GM23338 (cell line): ENCODE measurements at regions not wholly inside any gene's neighbourhood (a gene's known extent, or its start where the extent isn't known, plus 50 kb on each side); places are given as distances from the start of the nearest gene placed in this dataset.
A peak's percentile ranks its signal among the peaks of the same experiment; 100 is the strongest.

Experiments
- ATAC-seq: fragments of 200-7000 bp; cut with Tn5 transposase; 3 replicates; pipeline ENCODE4 v1.9.1; 2020
- DNase-seq: peaks from one replicate; pipeline ENCODE4 v3.0.0-alpha.2; 2015; ENCODE audit warnings: low spot score
- H2AFZ ChIP-seq: fragments of 200-600 bp; sonication (generic); 2 replicates; pipeline ENCODE4 v1.8.0; 2016; ENCODE audit warnings: antibody characterized with exemption, mild to moderate bottlenecking, moderate library complexity
- H3F3A ChIP-seq: fragments of 200-600 bp; sonication (generic); replicated peaks from 2 replicates; pipeline ENCODE4 v1.8.0; 2017; ENCODE audit warnings: antibody characterized with exemption, mixed run types, low read depth
- H3K27ac ChIP-seq: fragments of 200-600 bp; sonication (generic); 2 replicates; pipeline ENCODE4 v1.6.1; 2016; ENCODE audit warnings: low read depth
- H3K27me3 ChIP-seq: fragments of 200-600 bp; sonication (generic); 2 replicates; pipeline ENCODE4 v1.8.0; 2016; ENCODE audit warnings: mild to moderate bottlenecking, mixed run types, moderate library complexity; ENCODE audit not compliant: insufficient read depth
- H3K36me3 ChIP-seq: fragments of 200-600 bp; sonication (generic); 2 replicates; pipeline ENCODE4 v1.8.0; 2016; ENCODE audit warnings: mild to moderate bottlenecking; ENCODE audit not compliant: insufficient read depth
- H3K4me1 ChIP-seq: fragments of 200-600 bp; sonication (generic); 2 replicates; pipeline ENCODE4 v1.8.0; 2016; ENCODE audit warnings: mild to moderate bottlenecking, moderate library complexity; ENCODE audit not compliant: insufficient read depth
- H3K4me2 ChIP-seq: fragments of 200-600 bp; sonication (generic); 2 replicates; pipeline ENCODE4 v1.7.1; 2017; ENCODE audit warnings: mixed run types
- H3K4me3 ChIP-seq: fragments of 200-600 bp; sonication (generic); 2 replicates; pipeline ENCODE4 v1.6.1; 2016; ENCODE audit warnings: mixed run types
- H3K79me2 ChIP-seq: fragments of 200-600 bp; sonication (generic); replicated peaks from 2 replicates; pipeline ENCODE4 v1.8.0; 2017; ENCODE audit warnings: mild to moderate bottlenecking; ENCODE audit not compliant: insufficient read depth
- H3K9me2 ChIP-seq: fragments of 200-600 bp; sonication (generic); 2 replicates; pipeline ENCODE4 v1.8.0; 2017; ENCODE audit not compliant: insufficient read depth
- H4K20me1 ChIP-seq: fragments of 200-600 bp; sonication (generic); replicated peaks from 2 replicates; pipeline ENCODE4 v1.8.0; 2017; ENCODE audit warnings: mild to moderate bottlenecking; ENCODE audit not compliant: insufficient read depth
- H3K27ac Mint-ChIP-seq: 2 replicates; pipeline ENCODE4 v1.8.0; 2020; ENCODE audit warnings: inconsistent platforms, mild to moderate bottlenecking, moderate library complexity, mixed read lengths
- H3K27me3 Mint-ChIP-seq: 3 replicates; pipeline ENCODE4 v1.8.0; 2022; ENCODE audit warnings: low read depth, mild to moderate bottlenecking, moderate library complexity, mixed read lengths, inconsistent platforms; ENCODE audit not compliant: insufficient read depth, poor library complexity
- H3K36me3 Mint-ChIP-seq: 3 replicates; pipeline ENCODE4 v1.8.0; 2021; ENCODE audit warnings: low read depth, mild to moderate bottlenecking, inconsistent platforms, moderate library complexity, mixed read lengths
- H3K4me1 Mint-ChIP-seq: 3 replicates; pipeline ENCODE4 v1.8.0; 2020; ENCODE audit warnings: mild to moderate bottlenecking, inconsistent platforms, mixed read lengths
- H3K4me3 Mint-ChIP-seq: 3 replicates; pipeline ENCODE4 v1.8.0; 2021; ENCODE audit warnings: moderate library complexity, mild to moderate bottlenecking, inconsistent platforms, mixed read lengths
- H3K9me3 Mint-ChIP-seq: 3 replicates; pipeline ENCODE4 v1.8.0; 2020; ENCODE audit warnings: moderate library complexity, mild to moderate bottlenecking, inconsistent platforms, mixed read lengths
- CREB1 ChIP-seq: fragments of 250-450 bp; sonication (Bioruptor Pico); IDR thresholded peaks from 2 replicates; pipeline ENCODE4 v1.5.0; 2020; ENCODE audit warnings: low read depth, mild to moderate bottlenecking, moderate library complexity
- EZH2phosphoT487 ChIP-seq: fragments of 200-600 bp; sonication (generic); IDR thresholded peaks from one replicate; pipeline ENCODE4 v1.8.1; 2018; ENCODE audit warnings: antibody characterized with exemption; ENCODE audit not compliant: unreplicated experiment
- JUNB ChIP-seq: IDR thresholded peaks from one replicate; pipeline ENCODE4 v1.6.1; 2016; ENCODE audit warnings: antibody characterized with exemption; ENCODE audit not compliant: unreplicated experiment
- NANOG ChIP-seq: IDR thresholded peaks from 2 replicates; pipeline ENCODE4 v1.6.1; 2016; ENCODE audit warnings: antibody characterized with exemption, borderline replicate concordance
- POLR2AphosphoS5 ChIP-seq: IDR thresholded peaks from 2 replicates; pipeline ENCODE4 v1.6.1; 2016; ENCODE audit warnings: antibody characterized with exemption, low read depth
- STAT1 ChIP-seq: IDR thresholded peaks from one replicate; pipeline ENCODE4 v1.6.1; 2016; ENCODE audit warnings: antibody characterized with exemption; ENCODE audit not compliant: unreplicated experiment
- ZNF114 ChIP-seq: fragments of 250-450 bp; sonication (Bioruptor Pico); IDR thresholded peaks from 2 replicates; pipeline ENCODE4 v1.5.0; 2020; ENCODE audit warnings: mild to moderate bottlenecking, moderate library complexity
- ZNF331 ChIP-seq: fragments of 250-450 bp; sonication (Bioruptor Pico); IDR thresholded peaks from 2 replicates; pipeline ENCODE4 v1.5.0; 2020; ENCODE audit warnings: low read depth, mild to moderate bottlenecking, moderate library complexity
- TF ChIP-seq, protein P1 (sequence below): IDR thresholded peaks from one replicate; pipeline ENCODE4 v1.6.1; 2018; ENCODE audit warnings: antibody characterized with exemption; ENCODE audit not compliant: unreplicated experiment

DNA sequence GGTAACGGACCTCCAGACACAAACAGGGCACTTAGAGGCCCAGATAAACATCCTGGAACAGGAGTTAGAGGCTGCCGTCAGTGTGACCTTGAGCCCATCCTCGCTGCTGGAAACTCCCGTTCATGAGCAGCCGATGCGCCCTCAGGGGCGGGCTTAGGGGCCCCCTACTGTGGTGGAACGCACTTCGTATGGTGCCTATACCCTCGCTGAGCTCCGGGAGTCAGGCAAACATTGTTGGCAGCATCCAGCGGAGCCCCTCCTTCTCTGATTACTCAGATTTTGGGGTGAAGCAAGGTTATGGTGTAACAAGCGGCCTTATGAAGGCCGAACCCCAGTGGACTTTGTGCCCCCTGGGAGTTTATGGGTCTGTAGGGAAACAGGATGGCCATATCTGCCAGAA is 205.3 kb upstream of the SYT4 start:
- H3K4me3 Mint-ChIP-seq: no peak overlapping the region
- no peak overlapping the region for H3K27ac Mint-ChIP-seq
- DNase-seq (no peak), ATAC-seq (no peak)
- peaks cover 4% of the 10 kb centered on the region; the same call in 1 of the 2 replicates for H3K36me3 ChIP-seq
- H4K20me1 ChIP-seq: no peaks in the 10 kb centered on the region
- H3K4me1 Mint-ChIP-seq: no peaks in the 10 kb centered on the region
- no peak for TF ChIP-seq ZNF114 (CRISPR knock-in tag)
- TF ChIP-seq POLR2AphosphoS5: no peak
- TF ChIP-seq JUNB: no peak
- no peak for TF ChIP-seq ZNF331 (CRISPR knock-in tag)
- TF ChIP-seq EZH2phosphoT487: no peak
- TF ChIP-seq, protein P1, sequence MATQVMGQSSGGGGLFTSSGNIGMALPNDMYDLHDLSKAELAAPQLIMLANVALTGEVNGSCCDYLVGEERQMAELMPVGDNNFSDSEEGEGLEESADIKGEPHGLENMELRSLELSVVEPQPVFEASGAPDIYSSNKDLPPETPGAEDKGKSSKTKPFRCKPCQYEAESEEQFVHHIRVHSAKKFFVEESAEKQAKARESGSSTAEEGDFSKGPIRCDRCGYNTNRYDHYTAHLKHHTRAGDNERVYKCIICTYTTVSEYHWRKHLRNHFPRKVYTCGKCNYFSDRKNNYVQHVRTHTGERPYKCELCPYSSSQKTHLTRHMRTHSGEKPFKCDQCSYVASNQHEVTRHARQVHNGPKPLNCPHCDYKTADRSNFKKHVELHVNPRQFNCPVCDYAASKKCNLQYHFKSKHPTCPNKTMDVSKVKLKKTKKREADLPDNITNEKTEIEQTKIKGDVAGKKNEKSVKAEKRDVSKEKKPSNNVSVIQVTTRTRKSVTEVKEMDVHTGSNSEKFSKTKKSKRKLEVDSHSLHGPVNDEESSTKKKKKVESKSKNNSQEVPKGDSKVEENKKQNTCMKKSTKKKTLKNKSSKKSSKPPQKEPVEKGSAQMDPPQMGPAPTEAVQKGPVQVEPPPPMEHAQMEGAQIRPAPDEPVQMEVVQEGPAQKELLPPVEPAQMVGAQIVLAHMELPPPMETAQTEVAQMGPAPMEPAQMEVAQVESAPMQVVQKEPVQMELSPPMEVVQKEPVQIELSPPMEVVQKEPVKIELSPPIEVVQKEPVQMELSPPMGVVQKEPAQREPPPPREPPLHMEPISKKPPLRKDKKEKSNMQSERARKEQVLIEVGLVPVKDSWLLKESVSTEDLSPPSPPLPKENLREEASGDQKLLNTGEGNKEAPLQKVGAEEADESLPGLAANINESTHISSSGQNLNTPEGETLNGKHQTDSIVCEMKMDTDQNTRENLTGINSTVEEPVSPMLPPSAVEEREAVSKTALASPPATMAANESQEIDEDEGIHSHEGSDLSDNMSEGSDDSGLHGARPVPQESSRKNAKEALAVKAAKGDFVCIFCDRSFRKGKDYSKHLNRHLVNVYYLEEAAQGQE: no peak
- no peak for TF ChIP-seq NANOG
- H3K27me3 ChIP-seq: no peaks in the 10 kb centered on the region
- H3K79me2 ChIP-seq: no peaks in the 10 kb centered on the region
- no peak overlapping the region for H3K27ac ChIP-seq
- no peak overlapping the region for H2AFZ ChIP-seq
- peaks cover 8% of the 10 kb centered on the region; the same call in 1 of the 2 replicates for H3K9me2 ChIP-seq
- H3F3A ChIP-seq: no peaks in the 10 kb centered on the region
- H3K27me3 Mint-ChIP-seq: no peaks in the 10 kb centered on the region
- H3K4me2 ChIP-seq: no peak overlapping the region
- no peaks in the 10 kb centered on the region for H3K4me1 ChIP-seq
- peaks cover 23% of the 10 kb centered on the region for H3K36me3 Mint-ChIP-seq
- peaks cover 41% of the 10 kb centered on the region for H3K9me3 Mint-ChIP-seq
- no peak overlapping the region for H3K4me3 ChIP-seq

DNA sequence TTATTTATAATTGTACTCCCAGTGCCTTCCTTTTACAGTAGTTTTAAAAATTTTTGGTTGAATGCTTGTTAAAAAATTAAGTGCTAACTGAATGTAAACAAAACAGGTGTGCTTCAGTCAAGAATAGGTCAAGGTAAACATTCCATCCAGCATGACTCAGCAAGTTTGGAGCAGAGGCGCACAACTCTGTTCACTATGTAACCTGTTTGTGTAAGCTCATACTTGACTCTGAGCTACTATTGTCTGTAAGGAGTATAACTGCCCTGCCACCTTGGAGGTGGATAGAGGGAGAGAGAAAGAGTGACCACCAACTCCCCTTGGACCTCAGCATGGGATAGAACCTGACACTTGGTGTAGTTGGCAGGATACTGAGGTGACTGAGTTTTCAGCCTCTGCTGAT is 207.4 kb upstream of the SYT4 start:
- ATAC-seq: no peak
- TF ChIP-seq CREB1: no peak
- no peak for TF ChIP-seq POLR2AphosphoS5
- TF ChIP-seq, protein P1: no peak
- no peak for TF ChIP-seq JUNB
- no peak for TF ChIP-seq NANOG
- TF ChIP-seq ZNF114 (CRISPR knock-in tag): no peak
- TF ChIP-seq STAT1: no peak
- no peak for TF ChIP-seq ZNF331 (CRISPR knock-in tag)

More for the DNA sequence above, 207.4 kb upstream of the SYT4 start:
- DNase-seq: peak; percentile 8
- H3K36me3 Mint-ChIP-seq: peaks cover 28% of the 10 kb centered on the region
- peaks cover 5% of the 10 kb centered on the region for H3K36me3 ChIP-seq
- H3K27me3 Mint-ChIP-seq: no peaks in the 10 kb centered on the region
- H3K79me2 ChIP-seq: no peaks in the 10 kb centered on the region
- H3K27me3 ChIP-seq: no peaks in the 10 kb centered on the region
- H3K27ac Mint-ChIP-seq: no peak overlapping the region
- no peak overlapping the region for H3K4me3 ChIP-seq
- H3F3A ChIP-seq: no peaks in the 10 kb centered on the region
- no peaks in the 10 kb centered on the region for H4K20me1 ChIP-seq
- no peak overlapping the region for H3K4me3 Mint-ChIP-seq
- H3K4me1 Mint-ChIP-seq: no peaks in the 10 kb centered on the region
- no peak overlapping the region for H3K4me2 ChIP-seq
- H3K9me2 ChIP-seq: peaks cover 12% of the 10 kb centered on the region; the same call in 1 of the 2 replicates
- H2AFZ ChIP-seq: no peak overlapping the region; the same call in 1 of the 2 replicates
- H3K4me1 ChIP-seq: no peaks in the 10 kb centered on the region
- H3K27ac ChIP-seq: no peak overlapping the region
- H3K9me3 Mint-ChIP-seq: peaks cover 52% of the 10 kb centered on the region
